A673 (cell line): ENCODE measurements at regions not wholly inside any gene's neighbourhood (a gene's known extent, or its start where the extent isn't known, plus 50 kb on each side); places are given as distances from the start of the nearest gene placed in this dataset.

ENCODE experiments used
- CTCF ChIP-seq: fragments of 300-800, 200-600 bp; sonication (generic); conservative IDR thresholded peaks from 2 replicates; pipeline ENCODE4 v1.5.1; 2017; ENCODE audit warnings: low read depth, mild to moderate bottlenecking, antibody characterized with exemption, low read length, moderate library complexity, mixed read lengths
- EZH2 ChIP-seq: fragments of 200-600 bp; sonication (generic); IDR thresholded peaks from 2 replicates; pipeline ENCODE4 v1.6.1; 2017; ENCODE audit warnings: borderline replicate concordance, low read depth, mild to moderate bottlenecking, mixed read lengths, antibody characterized with exemption, low read length; ENCODE audit not compliant: poor library complexity, severe bottlenecking

DNA sequence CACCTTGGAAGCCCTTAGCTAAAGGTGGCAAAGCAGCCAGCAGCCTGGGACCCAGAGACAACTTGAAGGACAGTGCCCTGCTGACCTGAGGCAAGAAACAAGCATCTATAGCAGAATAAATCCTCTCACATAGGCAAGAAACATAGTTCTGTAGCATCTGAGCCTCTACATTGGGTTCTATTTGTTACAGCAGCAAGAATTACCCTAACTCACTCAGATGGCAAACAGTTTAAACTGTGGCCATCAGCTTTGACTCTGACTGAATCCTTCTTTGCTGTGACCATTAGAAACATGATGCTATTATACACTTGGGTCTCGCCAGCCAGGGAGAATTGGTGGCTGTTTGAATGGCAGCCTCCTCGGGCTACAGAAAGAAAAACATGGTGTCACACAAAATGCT, 53.1 kb upstream of the CCL1 start:
- TF ChIP-seq CTCF (no peak), EZH2 (no peak)
